ENCODE measurements at regions not wholly inside any gene's neighbourhood (a gene's known extent, or its start where the extent isn't known, plus 50 kb on each side); places are given as distances from the start of the nearest gene placed in this dataset.
"Not testable (repeated sequence)": the region's sequence is repeated elsewhere in the genome, so short reads cannot be mapped to it uniquely, and the experiment has no call there.

DNA sequence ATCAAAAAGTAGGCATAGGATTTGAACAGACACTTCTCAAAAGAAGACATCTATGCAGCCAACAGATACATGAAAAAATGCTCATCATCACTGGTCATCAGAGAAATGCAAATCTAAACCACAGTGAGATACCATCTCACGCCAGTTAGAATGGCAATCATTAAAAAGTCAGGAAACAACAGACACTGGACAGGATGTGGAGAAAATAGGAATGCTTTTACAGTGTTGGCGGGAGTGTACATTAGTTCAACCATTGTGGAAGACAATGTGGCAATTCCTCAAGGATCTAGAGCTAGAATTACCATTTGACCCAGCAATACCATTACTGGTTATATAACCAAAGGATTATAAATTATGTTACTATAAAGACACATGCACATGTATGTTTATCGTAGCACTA, 424.0 kb downstream of the SATB2 start:
- not testable (repeated sequence) for DNase-seq (ENCODE audit: low read depth, low spot score)

DNA sequence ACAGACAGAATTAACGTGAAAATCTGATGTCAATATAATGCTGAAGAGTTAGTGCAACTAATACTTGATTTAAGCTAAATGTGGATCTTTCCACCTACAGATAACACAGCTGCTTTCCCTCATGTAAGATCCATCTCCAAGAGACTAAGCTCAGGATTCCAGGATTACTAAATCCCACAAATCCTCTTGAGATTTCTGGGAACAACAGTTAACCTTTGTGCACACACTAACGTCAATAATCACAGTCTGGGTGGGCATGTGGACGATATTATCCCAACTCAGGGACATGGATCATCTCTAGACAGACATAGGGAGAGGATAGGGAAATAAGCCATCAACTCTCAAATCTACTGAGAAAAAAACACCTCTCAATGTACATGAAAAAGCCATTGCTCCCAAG, 432.6 kb downstream of the SATB2 start:
- DNase-seq (ENCODE audit: low read depth, low spot score) = no peak

DNA sequence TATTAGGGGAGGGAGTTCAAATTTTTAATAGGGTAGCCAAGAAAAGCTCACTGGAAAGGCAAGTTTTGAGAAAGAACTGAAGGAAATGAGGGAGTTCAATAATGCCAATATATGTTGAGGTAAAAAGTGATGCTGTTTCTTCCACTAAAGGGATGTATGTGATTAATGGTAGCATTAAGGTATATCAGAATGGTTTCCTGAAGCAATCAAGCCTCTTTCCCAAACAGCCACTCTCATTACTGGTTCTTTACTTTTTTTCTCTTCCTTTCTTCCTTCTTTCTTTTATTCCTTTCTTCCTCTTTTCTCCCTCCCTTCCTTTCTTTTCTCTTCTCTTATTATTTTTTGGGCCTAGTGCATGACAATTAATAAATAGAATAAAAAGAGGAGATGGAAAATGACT, 433.5 kb downstream of the SATB2 start:
- no peak for DNase-seq (ENCODE audit: low read depth, low spot score)

DNA sequence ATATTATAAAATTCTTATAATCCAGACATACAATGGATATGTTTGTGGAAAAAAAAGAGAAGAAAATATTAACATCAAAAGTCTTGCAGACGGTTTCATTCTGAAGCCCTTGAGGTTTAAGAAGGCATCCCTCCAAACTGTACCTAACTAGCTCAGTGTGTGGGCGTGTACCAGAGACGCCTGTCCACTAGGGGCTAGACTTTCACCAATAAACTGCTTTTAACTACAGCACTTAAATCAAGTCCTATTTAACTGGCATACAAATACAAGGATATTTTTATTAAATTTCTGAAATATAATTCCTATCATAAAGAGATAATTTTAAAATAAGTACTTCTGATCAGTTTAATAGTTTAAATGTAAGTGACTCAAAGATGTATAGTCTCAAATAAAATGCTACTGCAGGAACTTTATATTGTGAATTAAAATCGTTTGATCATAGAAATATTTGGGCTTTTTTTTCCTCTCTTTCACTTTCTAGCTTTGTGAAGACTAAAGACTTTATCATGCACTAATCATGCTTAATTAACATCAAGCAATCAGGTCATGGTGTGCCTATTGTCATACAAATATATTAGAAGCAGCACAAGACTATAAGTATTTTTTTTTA, 437.7 kb downstream of the SATB2 start:
- no peak for DNase-seq (ENCODE audit: low read depth, low spot score)

DNA sequence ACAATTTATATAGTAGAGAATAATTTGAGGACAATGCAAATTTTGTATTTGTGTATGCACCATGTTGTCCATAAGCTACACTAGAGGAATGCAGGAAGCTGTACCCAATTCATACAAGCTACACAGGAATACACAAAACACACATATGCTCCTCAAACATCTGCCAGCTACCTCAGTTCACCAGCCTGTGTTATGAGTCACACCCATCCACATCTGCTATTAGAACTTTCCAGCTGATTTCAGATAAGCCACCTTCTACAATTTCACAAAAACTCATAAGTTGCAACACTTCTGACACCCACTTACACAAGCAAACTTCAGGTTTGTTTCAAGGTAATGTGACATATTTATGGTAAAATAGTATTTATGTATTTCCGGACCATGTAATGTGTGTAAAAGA, 438.9 kb downstream of the SATB2 start:
- no peak for DNase-seq (ENCODE audit: low read depth, low spot score)

DNA sequence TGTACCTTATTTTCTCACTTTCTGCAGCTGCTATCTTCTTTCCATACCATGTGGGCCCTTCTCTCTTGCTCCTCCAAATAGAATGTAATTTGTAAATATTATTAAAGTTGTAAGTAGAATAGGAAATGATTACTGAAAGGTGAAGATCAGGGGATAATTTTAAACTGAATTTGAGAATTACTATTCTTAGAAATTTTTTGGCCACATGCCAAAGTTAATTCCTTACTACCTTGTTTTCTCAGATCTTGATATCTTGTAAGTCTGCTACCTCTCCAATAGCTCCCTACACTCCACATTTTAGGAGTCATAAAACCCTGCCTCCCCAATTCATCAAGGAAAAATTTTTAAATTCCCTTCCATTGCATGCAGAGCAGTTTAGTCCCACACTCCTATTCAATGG, 442.7 kb downstream of the SATB2 start:
- DNase-seq (ENCODE audit: low read depth, low spot score) = no peak

DNA sequence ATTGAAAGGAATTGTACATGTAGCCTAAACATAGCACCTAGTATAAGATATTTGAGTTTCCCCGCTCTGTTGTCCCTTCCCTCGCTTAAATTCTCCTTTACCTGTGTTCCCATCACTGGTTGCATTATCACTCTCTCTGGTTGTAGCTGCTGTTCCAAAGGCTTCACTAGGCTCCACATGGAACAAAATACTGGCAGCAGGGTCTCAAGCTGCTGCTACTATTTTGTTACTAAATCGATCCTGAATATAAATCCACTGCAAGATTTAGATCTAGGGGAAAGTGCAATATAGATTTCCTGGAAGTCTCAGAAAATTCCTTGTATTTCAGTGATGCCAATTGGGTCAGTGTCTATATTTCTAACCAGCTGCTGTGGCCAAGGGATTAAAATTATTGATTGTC, 443.5 kb downstream of the SATB2 start:
- no peak for DNase-seq (ENCODE audit: low read depth, low spot score)

DNA sequence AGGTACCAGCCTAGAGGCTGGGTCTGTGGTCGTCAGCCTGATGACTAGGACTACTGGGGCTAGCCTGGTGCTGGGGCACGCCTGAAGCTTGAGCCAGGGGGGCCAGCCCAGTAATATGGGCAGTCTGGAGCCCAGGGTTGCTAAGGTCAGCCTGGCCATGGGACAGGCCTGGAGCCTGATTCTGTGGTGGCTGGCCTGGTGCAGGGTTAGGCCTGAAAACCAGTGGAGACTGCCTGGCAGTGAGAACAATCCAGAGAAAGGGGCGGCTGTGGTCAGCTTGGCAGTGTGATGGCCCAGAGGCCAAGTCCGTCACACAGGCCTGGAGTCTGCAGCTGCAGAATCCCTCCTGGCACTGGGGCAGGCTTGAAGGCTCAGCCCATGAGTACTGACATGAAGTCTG, 445.8 kb downstream of the SATB2 start:
- DNase-seq (ENCODE audit: low read depth, low spot score) = no peak

DNA sequence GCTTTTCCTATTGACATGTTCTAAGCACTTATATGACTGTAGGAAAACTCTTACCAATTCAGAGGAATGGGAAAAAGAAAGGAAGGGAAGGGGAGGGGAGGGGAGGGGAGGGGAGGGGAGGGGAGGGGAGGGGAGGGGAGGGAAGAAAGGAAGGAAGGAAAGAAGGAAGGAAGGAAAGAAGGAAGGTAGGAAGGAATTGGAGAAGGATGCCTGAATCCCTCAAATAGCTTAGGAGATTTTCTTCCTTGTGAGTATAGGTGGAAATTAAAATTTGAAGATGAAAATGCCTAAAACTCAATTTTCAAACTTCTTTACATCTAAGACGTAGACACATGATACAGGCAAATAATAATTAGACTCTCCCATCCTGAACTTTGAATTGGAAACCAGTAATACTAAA, 463.1 kb downstream of the SATB2 start:
- no peak for DNase-seq (ENCODE audit: low read depth, low spot score)

DNA sequence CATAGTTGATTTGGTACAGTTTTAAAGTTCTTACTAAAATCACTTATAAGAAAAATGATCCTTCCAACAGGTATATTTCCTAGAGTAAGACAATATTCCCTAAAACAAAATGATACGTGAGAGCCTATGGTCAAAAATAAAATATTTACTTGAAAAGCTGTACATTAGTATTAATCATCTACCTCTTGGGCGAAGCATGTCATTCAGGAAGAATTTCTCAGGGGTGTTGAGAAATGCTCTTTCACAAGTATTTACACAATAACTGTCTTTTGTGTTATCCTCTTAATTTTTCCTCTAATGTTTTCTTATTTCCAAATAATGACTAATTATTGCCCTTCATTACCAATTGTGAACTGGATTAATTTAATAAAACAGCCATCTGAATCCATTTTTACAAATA, 466.3 kb downstream of the SATB2 start:
- DNase-seq (ENCODE audit: low read depth, low spot score) = no peak

DNA sequence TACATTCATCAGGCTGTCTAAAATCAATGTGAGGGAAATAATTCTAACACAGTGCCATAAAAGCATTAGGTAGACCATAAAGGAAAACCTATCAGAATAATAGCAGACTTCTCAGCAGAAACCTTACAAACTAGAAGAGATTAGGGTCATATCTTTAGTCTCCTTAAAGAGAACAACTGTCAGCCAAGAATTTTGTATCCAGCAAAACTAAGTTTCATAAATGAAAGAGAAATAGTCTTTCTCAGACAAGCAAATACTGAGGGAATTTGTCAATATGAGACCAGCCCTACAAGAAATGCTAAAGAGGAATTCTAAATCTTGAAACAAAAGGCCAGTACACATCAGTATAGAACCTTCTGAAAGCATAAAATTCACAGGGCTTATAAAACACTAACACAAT, 482.0 kb downstream of the SATB2 start:
- DNase-seq (ENCODE audit: low read depth, low spot score) = no peak

DNA sequence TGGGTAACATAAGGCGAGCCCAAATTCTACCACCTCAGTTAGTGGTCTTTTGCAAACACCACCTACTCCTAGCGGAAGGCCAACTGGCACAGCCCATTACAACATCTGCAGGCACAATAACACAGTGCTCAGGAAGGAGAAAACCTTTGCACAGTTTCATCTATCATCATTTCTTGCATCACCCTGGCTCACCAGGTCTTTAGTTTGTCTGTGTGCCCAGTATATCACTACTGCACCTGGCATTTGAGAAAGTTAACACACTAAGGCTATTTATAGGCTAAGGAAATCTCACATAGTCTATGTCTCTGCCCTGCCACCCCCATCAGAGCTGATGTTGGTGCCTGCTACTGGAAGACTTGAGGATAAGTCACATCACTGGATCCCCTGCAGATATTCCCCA, 484.0 kb downstream of the SATB2 start:
- DNase-seq (ENCODE audit: low read depth, low spot score) = no peak

DNA sequence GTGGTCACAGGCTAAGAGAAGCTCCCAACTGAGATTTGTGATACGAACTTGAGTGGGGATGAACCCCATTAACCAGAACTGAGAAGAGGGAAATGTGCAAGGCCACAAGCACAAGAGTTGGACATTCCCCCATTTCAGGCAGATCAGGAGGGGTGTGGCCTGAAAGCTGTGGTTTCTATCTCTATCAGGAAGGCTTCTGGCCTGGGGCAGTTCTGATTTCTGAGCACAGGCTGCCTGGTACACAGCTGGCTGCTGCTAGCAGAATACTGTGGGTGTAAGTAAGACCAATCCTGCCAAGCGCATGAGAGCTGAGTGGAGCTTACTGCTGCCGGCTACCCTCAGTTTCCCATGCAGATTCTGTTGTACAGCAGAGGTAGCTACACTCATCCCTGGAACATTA, 484.6 kb downstream of the SATB2 start:
- DNase-seq (ENCODE audit: low read depth, low spot score) = no peak

DNA sequence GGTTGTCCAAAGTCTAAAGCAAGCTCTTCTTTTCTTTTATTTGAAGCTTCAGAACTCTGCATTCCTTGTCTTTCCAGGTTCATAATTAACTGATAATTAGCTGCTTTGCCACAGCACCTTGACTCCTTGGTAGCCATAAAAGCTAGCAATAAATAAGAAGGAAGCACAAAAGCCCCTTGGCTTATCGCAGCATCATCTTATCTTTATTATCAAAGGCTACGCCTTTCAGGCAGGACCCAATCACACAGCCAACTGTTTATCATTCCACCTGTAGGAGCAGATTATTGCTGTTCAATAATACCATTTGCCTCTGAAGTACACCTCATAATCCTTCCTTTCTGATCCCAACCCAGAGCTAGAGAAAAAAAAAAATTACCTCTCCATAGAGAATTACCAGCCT, 489.2 kb downstream of the SATB2 start:
- no peak for DNase-seq (ENCODE audit: low read depth, low spot score)

DNA sequence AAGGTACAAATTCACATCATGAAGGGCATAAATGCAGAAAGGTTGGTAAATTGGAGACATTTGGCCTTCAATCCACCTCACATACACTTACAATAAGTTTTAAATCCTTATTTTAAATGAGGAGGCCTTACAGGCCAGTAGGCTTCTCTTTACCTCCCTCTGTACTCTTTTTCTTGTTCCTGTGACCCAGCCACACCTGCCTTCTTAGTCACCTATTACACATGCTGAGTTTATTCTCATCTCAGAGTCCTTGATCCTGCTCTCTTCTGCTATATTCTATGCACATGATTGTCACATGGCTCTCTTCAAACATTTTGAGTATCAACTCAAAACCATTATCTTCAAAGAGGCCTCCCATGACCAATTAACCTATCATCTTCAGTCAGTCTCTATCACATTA, 491.5 kb downstream of the SATB2 start:
- DNase-seq (ENCODE audit: low read depth, low spot score) = no peak

DNA sequence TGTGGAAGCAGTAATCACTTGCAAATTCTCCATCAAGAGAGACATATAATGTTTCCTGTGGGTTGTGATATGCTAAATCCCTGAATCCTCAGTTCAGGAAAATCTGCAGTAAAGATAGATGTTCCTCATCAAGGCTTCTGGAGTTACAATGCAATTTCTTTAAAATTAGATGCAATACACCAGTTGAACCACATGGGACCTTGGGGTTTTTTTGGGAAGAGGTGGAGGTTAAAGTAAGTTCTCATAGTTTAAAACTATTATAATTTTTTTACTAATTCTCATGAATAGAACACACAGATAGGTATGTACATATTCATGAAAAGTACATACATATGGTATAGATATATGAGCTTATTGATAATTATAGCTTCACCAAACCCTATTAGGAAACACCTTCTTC, 496.2 kb downstream of the SATB2 start:
- DNase-seq (ENCODE audit: low read depth, low spot score) = no peak

DNA sequence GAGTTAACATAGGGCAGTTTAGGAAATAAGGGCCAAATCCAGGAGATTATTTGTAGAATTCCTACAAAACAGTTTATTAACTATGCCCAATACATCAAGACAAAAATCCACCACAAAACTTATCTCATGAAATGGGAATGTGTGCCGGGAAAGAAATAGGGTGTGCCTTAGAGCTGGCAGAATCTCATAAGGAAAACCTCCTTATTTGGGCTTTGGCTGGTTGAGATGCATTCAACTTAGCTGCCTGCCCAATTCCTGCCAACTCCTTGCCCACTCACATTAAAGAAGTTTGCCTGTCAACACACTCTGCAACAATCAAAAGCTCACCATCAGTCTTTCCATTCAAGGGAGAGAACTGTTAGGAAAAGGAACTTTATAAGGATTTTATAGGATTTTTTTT, 500.6 kb downstream of the SATB2 start:
- DNase-seq (ENCODE audit: low read depth, low spot score) = no peak

DNA sequence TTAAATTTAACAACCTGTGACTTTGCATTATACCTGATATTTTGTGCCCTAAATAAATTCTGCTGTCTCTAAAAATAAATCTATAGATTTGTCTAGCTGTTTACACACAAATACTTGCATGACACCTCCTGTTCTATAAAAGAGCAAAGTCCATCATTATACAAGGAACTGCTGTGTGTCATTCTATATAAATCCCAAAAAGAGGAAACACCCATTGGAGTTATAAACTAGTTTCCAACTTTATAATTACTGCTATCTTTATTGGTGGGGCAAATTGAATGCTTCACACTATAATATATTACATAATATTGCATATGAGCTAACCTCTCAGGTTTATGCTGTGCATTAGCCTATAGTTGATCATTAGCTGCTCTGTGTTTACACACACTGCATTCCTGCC, 504.4 kb downstream of the SATB2 start:
- DNase-seq (ENCODE audit: low read depth, low spot score) = no peak

DNA sequence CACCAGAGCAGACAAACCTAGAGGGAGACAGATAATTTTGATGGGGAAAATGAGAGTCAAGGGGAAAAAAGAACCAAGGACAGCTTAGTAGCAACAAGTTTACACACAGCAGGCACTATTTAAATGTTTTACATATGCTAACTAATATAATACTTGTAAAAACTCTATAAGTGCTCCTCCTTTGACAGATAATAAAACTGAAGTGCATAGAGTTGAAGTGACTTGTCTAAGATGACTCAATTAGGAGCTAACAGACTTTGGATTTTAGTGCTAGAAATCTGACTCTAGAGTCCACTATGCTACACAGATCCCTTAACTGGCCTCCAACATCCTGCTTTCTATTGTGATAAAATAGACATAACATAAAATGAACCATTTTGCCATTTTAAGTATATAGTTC, 506.9 kb downstream of the SATB2 start:
- DNase-seq (ENCODE audit: low read depth, low spot score) = no peak

DNA sequence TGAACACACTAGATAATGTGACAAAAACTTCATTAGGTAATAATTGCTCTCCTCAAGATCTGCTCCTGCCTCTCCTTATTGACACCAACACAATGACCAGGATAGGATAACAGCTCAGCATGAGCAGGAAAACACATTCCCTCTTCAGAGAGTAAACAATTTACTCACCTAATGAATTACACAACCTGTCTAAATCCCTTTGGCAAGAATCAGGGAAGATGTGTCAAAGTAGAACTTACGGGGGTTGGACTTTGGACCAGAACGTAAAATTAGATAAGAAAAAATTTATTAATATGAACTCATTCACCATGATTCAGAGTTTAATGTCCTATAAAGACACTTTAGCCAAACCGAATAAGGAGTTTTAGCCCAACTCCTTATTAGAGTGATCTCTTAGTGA, 512.2 kb downstream of the SATB2 start:
- no peak for DNase-seq (ENCODE audit: low read depth, low spot score)

DNA sequence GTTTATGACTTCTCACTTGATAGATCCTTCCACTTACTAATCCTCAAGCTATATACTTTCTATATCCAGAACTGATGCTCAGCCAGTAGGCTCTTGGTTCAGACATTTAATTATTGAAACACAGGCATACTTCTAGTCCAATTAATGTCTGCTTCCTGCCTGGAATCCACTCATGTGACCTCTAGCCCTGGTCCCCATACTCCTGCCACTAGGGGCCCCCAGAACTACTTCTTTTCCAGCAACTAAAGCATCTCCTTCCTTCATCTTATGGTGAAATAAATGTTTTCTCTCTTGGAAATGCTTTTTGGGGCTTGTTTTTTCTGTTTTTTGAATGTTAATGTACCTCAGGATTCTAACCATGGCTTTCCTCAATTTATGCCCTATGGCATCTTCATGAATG, 527.6 kb downstream of the SATB2 start:
- DNase-seq (ENCODE audit: low read depth, low spot score) = no peak

DNA sequence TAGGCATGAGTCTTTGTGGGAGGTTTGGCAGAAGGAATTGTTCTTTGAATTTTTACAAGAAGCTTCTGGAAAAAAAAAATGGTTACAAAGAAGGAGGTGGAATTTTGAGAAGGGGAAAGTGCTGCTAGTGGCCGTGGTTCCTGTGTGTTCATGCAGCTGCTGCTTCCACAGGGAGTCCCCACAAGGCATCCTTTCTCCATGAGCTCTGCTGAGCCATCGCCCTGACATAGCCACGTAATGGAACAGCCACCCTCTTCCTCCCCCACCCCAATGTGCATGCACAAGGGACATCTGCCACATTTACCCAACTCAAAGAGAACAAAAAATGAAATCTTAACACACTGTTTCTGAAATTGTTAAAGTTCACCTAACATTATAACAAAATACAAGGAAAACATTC, 529.7 kb downstream of the SATB2 start:
- no peak for DNase-seq (ENCODE audit: low read depth, low spot score)

DNA sequence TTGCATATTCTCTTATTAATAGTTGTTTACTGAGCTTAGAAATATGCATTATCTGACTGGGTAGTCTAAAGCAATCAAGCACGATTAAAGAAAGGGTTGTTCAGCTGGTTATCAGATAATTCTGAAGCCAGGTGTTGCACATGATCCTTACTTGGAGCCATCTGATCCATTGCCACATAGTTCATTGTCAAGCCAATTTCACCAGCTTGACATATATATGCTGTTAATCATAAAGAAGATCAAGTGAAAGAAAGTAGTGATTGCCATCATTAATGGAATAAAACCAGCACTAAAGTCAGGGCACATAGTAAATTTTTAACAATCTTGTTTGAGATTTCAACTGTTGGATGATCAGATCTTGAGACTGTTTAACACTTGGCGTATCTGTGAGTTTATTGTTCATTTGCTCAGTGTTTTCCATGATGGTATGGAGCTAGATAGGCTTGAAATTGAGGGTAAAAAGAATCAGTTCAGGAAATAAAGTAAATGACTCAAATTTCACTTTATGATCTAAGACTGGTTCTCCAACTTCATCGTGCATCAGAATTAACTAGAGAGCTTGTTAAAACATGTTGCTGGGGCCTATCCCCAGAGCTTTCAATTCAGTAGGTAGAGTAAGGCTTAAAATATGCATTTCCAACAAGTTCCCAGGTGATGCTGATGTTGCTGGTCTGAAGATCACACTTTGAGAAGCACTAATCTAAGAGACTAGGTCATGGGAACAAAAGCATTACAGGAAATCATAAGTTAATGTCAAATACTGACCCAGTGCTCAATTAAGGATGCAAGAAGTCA, 539.6 kb downstream of the SATB2 start:
- DNase-seq (ENCODE audit: low read depth, low spot score) = no peak

DNA sequence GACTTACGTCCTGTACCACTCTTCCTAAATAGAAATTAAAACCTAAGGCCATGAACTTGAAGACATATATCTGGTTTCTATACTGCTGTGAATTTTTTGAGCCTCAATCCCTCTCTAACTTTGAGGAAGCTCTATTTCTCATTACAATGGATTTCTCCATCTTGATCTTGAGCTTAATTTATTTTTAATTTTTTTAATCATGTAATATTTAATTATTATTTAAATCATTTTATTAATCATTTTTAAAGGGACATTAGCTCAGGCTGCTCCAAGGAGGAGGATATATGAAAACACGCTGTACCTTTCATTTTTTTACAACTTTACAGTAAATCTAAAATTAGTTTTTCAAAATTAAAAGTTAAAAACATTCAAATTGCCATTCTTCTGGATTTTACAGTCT, 540.5 kb downstream of the SATB2 start:
- no peak for DNase-seq (ENCODE audit: low read depth, low spot score)
